NT2/D1 (cell line): ENCODE measurements at regions not wholly inside any gene's neighbourhood (a gene's known extent, or its start where the extent isn't known, plus 50 kb on each side); places are given as distances from the start of the nearest gene placed in this dataset.

Experiments used
- YY1 ChIP-seq: IDR thresholded peaks from 2 replicates; pipeline ENCODE4 v1.6.1; 2011; ENCODE audit not compliant: insufficient read length, insufficient read depth
- ZNF274 ChIP-seq: IDR thresholded peaks from 2 replicates; pipeline ENCODE4 v1.6.1; 2011; ENCODE audit warnings: mild to moderate bottlenecking, low read depth, low read length

GRCh38 chr2:220764171-220764570 is 807.9 kb downstream of the EPHA4 start:
- TF ChIP-seq YY1 (no peak), ZNF274 (no peak)
